ENCODE measurements at regions not wholly inside any gene's neighbourhood (a gene's known extent, or its start where the extent isn't known, plus 50 kb on each side); places are given as distances from the start of the nearest gene placed in this dataset.

DNA sequence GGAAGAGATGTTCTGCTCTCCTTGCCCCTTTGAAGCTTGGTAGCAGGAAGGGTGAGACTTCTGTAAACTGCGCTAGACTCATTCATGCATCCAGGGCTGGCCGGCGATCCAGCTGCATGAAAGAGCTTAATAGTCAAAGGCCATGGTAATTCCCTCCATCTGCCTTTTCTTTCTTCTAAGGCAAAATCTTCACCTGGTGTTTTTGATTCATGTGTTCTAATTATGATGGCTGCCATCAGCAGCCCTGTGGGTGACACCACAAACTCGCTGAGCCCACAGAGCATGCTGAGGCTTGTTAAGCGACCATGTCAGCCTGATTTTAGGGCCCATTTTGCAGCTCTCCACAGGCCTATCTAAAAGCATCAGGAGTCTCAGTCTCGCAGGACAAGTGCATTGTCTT is 450.1 kb upstream of the TENM3 start:
- Histone ChIP-seq H3K36me3 (ENCODE audit: insufficient read depth) (no peaks in the 10 kb centered on the region), H4K20me1 (ENCODE audit: insufficient read depth) (no peaks in the 10 kb centered on the region), H3K4me1 (ENCODE audit: low read depth, poor library complexity, severe bottlenecking) (no peaks in the 10 kb centered on the region), H3K4me3 (IDR thresholded peaks at IDR 0.05; ENCODE audit: insufficient read depth, low read depth, low read length) (no peak overlapping the region), H3K9ac (no peak overlapping the region), H2AFZ (ENCODE audit: low read depth) (no peak overlapping the region), H3K4me2 (no peak overlapping the region), H3K79me2 (ENCODE audit: insufficient read depth, low read depth) (no peaks in the 10 kb centered on the region), H3K27me3 (ENCODE audit: insufficient read depth, low read depth) (no peaks in the 10 kb centered on the region), H3K27ac (no peak overlapping the region)
- TF ChIP-seq, protein P1, sequence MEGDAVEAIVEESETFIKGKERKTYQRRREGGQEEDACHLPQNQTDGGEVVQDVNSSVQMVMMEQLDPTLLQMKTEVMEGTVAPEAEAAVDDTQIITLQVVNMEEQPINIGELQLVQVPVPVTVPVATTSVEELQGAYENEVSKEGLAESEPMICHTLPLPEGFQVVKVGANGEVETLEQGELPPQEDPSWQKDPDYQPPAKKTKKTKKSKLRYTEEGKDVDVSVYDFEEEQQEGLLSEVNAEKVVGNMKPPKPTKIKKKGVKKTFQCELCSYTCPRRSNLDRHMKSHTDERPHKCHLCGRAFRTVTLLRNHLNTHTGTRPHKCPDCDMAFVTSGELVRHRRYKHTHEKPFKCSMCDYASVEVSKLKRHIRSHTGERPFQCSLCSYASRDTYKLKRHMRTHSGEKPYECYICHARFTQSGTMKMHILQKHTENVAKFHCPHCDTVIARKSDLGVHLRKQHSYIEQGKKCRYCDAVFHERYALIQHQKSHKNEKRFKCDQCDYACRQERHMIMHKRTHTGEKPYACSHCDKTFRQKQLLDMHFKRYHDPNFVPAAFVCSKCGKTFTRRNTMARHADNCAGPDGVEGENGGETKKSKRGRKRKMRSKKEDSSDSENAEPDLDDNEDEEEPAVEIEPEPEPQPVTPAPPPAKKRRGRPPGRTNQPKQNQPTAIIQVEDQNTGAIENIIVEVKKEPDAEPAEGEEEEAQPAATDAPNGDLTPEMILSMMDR (conservative IDR thresholded peaks at IDR 0.05; ENCODE audit: low read depth, low read length), result no peak

DNA sequence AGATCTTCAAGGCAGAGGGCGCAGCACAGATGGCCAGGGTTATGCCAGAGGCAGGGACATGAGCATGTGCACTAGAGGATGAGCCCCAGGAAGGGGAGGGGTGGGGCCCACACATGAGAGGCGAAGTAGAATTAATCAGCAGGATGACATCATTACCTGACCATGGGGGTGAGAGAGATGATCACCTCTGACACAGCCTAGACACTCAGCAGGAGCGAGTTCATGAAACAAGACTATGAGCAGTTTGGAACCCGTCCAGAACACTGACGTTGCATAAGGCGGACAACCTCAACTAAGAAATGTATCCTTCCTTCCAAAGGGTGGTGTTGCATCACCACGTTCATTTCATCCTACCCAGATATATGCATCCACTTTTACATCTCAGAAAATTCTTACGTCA is 446.7 kb upstream of the TENM3 start:
- Histone ChIP-seq H3K4me2 (no peak overlapping the region), H3K36me3 (ENCODE audit: insufficient read depth) (no peaks in the 10 kb centered on the region), H3K4me3 (IDR thresholded peaks at IDR 0.05; ENCODE audit: insufficient read depth, low read depth, low read length) (no peak overlapping the region), H3K27me3 (ENCODE audit: insufficient read depth, low read depth) (no peaks in the 10 kb centered on the region), H4K20me1 (ENCODE audit: insufficient read depth) (no peaks in the 10 kb centered on the region), H2AFZ (ENCODE audit: low read depth) (no peak overlapping the region), H3K79me2 (ENCODE audit: insufficient read depth, low read depth) (no peaks in the 10 kb centered on the region), H3K9ac (no peak overlapping the region), H3K27ac (no peak overlapping the region), H3K4me1 (ENCODE audit: low read depth, poor library complexity, severe bottlenecking) (no peaks in the 10 kb centered on the region)
- TF ChIP-seq, protein P1 (conservative IDR thresholded peaks at IDR 0.05; ENCODE audit: low read depth, low read length), result no peak

DNA sequence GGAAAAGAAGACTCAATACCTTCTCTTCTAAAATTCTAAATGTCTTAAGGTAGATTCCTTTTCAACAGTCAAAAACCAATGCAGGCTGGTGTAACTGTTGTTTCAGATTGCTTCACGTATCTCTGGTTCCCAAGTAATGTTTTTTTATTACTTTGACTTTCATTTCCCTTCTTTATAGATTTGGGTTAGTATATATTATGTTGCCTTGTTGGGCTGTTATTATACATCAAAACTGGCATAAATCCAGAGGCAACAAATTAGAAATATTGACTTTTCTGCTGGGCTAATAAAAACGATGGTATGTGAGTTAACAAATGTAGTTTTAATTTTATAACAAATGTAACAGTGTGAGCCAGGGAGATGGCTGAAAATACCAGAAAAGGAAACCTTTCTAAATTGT is 444.7 kb upstream of the TENM3 start:
- H3K36me3 ChIP-seq (ENCODE audit: insufficient read depth), result no peaks in the 10 kb centered on the region
- H3K4me1 ChIP-seq (ENCODE audit: low read depth, poor library complexity, severe bottlenecking), result no peaks in the 10 kb centered on the region
- no peaks in the 10 kb centered on the region for H3K79me2 ChIP-seq (ENCODE audit: insufficient read depth, low read depth)
- H3K4me2 ChIP-seq, result no peak overlapping the region
- TF ChIP-seq, protein P1 (conservative IDR thresholded peaks at IDR 0.05; ENCODE audit: low read depth, low read length), result no peak
- H4K20me1 ChIP-seq (ENCODE audit: insufficient read depth), result no peaks in the 10 kb centered on the region
- no peak overlapping the region for H3K27ac ChIP-seq
- no peak overlapping the region for H2AFZ ChIP-seq (ENCODE audit: low read depth)
- no peaks in the 10 kb centered on the region for H3K27me3 ChIP-seq (ENCODE audit: insufficient read depth, low read depth)
- H3K4me3 ChIP-seq (IDR thresholded peaks at IDR 0.05; ENCODE audit: insufficient read depth, low read depth, low read length), result no peak overlapping the region
- H3K9ac ChIP-seq, result no peak overlapping the region

DNA sequence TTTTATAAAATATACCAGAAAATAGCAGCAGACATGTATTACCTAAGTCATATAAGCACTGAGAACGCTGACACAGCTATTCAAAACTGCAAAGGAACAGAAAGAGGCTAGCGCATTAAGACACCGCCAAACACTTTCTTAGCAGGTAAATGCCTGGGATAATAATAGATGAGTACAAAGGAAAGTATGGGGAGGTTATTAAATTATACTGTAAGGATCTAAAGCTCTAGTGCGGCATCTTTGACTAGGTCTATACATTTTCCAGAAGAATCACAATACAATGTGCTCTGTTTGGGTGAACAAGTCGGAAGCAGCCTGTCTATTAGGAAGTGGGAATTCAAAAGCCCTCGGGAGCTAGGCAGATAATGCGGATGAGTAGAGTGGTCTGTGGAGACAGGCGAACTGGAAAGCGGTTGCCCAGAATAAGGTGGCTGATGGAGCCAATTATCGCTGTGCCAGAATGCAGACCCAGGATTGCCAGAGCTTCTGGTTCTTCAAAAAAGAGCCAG is 443.6 kb upstream of the TENM3 start:
- no peaks in the 10 kb centered on the region for H3K79me2 ChIP-seq (ENCODE audit: insufficient read depth, low read depth)
- TF ChIP-seq, protein P1 (conservative IDR thresholded peaks at IDR 0.05; ENCODE audit: low read depth, low read length), result no peak
- H3K9ac ChIP-seq, result no peak overlapping the region
- no peaks in the 10 kb centered on the region for H3K4me1 ChIP-seq (ENCODE audit: low read depth, poor library complexity, severe bottlenecking)
- H3K4me3 ChIP-seq (IDR thresholded peaks at IDR 0.05; ENCODE audit: insufficient read depth, low read depth, low read length), result no peak overlapping the region
- no peaks in the 10 kb centered on the region for H4K20me1 ChIP-seq (ENCODE audit: insufficient read depth)
- no peaks in the 10 kb centered on the region for H3K27me3 ChIP-seq (ENCODE audit: insufficient read depth, low read depth)
- no peak overlapping the region for H3K4me2 ChIP-seq
- H2AFZ ChIP-seq (ENCODE audit: low read depth), result no peak overlapping the region
- no peak overlapping the region for H3K27ac ChIP-seq
- H3K36me3 ChIP-seq (ENCODE audit: insufficient read depth), result no peaks in the 10 kb centered on the region

Measured in KMS-11 (cell line).